Mucosa of rectum (tissue), 2 donors: ENCODE measurements at regions not wholly inside any gene's neighbourhood (a gene's known extent, or its start where the extent isn't known, plus 50 kb on each side); places are given as distances from the start of the nearest gene placed in this dataset.
A peak's percentile ranks its signal among the peaks of the same experiment; 100 is the strongest.

Experiments
- H3K27ac ChIP-seq, 2 donors: one replicate each; pipeline ENCODE4 v1.7.0; 2013; ENCODE audit warnings: inconsistent platforms in 2 of 2, low read depth in 2 of 2, low read length in 2 of 2
- H3K27me3 ChIP-seq, 2 donors: one replicate each; pipeline ENCODE4 v1.7.0; 2013; ENCODE audit warnings: low read length in 2 of 2; ENCODE audit not compliant: control insufficient read depth in 2 of 2, insufficient read depth in 2 of 2
- H3K36me3 ChIP-seq, 2 donors: one replicate each; pipeline ENCODE4 v1.7.0; 2013; ENCODE audit warnings: low read length in 2 of 2; ENCODE audit not compliant: control insufficient read depth in 2 of 2, insufficient read depth in 2 of 2
- H3K4me1 ChIP-seq, 2 donors: one replicate each; pipeline ENCODE4 v1.7.0; 2013; ENCODE audit warnings: low read length in 2 of 2, mild to moderate bottlenecking in 1 of 2; ENCODE audit not compliant: control insufficient read depth in 2 of 2, insufficient read depth in 2 of 2
- H3K4me3 ChIP-seq, 2 donors: one replicate each; pipeline ENCODE4 v1.7.0; 2013; ENCODE audit warnings: low read length in 2 of 2
- H3K9ac ChIP-seq, 2 donors: one replicate each; pipeline ENCODE4 v1.7.0; 2013; ENCODE audit warnings: low read length in 2 of 2, low read depth in 1 of 2, mild to moderate bottlenecking in 1 of 2
- H3K9me3 ChIP-seq, 2 donors: one replicate each; pipeline ENCODE4 v1.7.0; 2013; ENCODE audit warnings: low read length in 2 of 2; ENCODE audit not compliant: control insufficient read depth in 2 of 2
- donor health status: healthy.
- donor health status: Normal muscosa, but diverticular disease.

GRCh38 chr12:4174417-4174816 is 99.1 kb upstream of the CCND2 start:
- Histone ChIP-seq H3K27me3 (no peaks in the 10 kb centered on the region), H3K9me3 (no peaks in the 10 kb centered on the region), H3K4me3 (no peak overlapping the region), H3K9ac (no peak overlapping the region), H3K27ac (no peak overlapping the region), H3K36me3 (no peaks in the 10 kb centered on the region), H3K4me1 (no peaks in the 10 kb centered on the region)

GRCh38 chr12:4172999-4173398 is 100.6 kb upstream of the CCND2 start:
- H3K4me1 ChIP-seq: no peaks in the 10 kb centered on the region
- H3K27ac ChIP-seq: no peak overlapping the region
- H3K9me3 ChIP-seq: no peaks in the 10 kb centered on the region
- H3K27me3 ChIP-seq: no peaks in the 10 kb centered on the region
- no peak overlapping the region for H3K9ac ChIP-seq
- H3K36me3 ChIP-seq: no peaks in the 10 kb centered on the region
- no peak overlapping the region for H3K4me3 ChIP-seq

GRCh38 chr12:4171742-4172141 is 101.8 kb upstream of the CCND2 start:
- H3K4me3 ChIP-seq: no peak overlapping the region
- H3K9ac ChIP-seq: no peak overlapping the region
- H3K9me3 ChIP-seq: no peaks in the 10 kb centered on the region
- H3K27me3 ChIP-seq: no peaks in the 10 kb centered on the region
- no peaks in the 10 kb centered on the region for H3K4me1 ChIP-seq
- no peaks in the 10 kb centered on the region for H3K36me3 ChIP-seq
- no peak overlapping the region for H3K27ac ChIP-seq

DNA sequence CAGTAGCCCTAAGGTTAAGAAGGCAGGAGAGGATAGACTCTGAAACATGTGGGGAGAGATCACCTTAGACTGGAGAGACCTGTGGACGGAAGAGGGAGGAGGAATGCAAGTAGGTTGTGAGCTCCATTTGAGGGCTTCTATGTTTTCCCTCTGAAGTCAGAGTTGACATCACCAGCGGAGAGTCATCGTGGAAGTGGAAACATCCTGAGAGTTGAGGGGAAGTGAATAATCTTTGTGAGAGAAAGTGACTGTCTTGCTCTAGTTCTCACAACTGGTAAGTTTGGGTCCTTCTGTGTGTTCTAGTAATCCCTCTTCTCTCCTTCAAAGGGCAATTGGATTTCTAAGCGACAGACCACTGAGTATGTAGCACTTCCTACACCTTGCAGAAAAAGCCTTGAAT is 103.6 kb upstream of the CCND2 start:
- no peaks in the 10 kb centered on the region for H3K36me3 ChIP-seq
- no peaks in the 10 kb centered on the region for H3K9me3 ChIP-seq
- no peak overlapping the region for H3K9ac ChIP-seq
- H3K4me1 ChIP-seq: peaks cover 0 to 1% of the 10 kb centered on the region in 2 donors
- no peaks in the 10 kb centered on the region for H3K27me3 ChIP-seq
- no peak overlapping the region for H3K4me3 ChIP-seq
- H3K27ac ChIP-seq: no peak overlapping the region

DNA sequence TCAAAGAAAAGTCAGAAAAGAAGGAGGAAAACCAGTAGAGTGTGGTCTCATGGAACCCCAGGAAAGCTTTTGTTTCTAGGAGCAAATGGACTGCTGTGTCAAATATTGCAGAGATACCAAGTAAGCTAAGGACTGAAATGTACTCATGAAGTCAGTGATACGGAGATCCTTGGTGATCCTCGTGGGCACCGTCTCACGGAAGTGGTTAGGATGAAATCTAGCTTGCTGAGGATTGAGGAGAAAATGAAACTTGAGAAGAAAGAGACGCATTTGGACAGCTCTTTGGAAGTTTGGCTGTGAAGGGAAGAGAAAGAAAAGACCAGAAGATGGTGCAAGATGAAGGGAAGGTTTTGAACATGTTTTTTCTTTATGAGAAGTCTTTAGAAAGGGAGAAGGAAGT is 104.0 kb upstream of the CCND2 start:
- Histone ChIP-seq H3K9me3 (no peaks in the 10 kb centered on the region), H3K36me3 (no peaks in the 10 kb centered on the region), H3K27me3 (no peaks in the 10 kb centered on the region), H3K4me3 (no peak overlapping the region), H3K4me1 (peaks cover 2 to 4% of the 10 kb centered on the region in 2 donors), H3K9ac (no peak overlapping the region), H3K27ac (no peak overlapping the region)

DNA sequence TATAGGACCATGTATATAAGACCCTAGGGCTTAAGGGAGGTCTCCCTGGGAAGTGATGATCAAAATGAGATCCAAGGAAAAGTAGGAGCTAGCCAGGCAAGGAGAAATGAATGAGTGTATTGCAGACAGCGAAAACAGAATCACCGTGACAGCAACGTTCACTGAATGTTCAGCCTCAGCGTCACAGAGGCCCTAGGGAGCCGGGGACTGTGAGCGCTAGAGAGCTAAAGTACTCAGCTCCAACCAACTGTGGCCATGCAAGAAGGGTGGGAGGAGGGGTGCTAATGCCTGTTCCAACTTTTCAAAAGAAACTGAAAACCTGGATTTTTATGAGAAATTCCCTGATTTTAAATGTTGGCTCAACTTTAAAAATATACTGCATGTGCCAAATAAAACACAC is 105.5 kb upstream of the CCND2 start:
- H3K9me3 ChIP-seq: no peaks in the 10 kb centered on the region
- H3K9ac ChIP-seq: no peak overlapping the region
- H3K27me3 ChIP-seq: no peaks in the 10 kb centered on the region
- no peaks in the 10 kb centered on the region for H3K36me3 ChIP-seq
- H3K4me3 ChIP-seq: no peak overlapping the region
- H3K27ac ChIP-seq: no peak overlapping the region
- H3K4me1 ChIP-seq: peaks cover 3 to 4% of the 10 kb centered on the region in 2 donors

DNA sequence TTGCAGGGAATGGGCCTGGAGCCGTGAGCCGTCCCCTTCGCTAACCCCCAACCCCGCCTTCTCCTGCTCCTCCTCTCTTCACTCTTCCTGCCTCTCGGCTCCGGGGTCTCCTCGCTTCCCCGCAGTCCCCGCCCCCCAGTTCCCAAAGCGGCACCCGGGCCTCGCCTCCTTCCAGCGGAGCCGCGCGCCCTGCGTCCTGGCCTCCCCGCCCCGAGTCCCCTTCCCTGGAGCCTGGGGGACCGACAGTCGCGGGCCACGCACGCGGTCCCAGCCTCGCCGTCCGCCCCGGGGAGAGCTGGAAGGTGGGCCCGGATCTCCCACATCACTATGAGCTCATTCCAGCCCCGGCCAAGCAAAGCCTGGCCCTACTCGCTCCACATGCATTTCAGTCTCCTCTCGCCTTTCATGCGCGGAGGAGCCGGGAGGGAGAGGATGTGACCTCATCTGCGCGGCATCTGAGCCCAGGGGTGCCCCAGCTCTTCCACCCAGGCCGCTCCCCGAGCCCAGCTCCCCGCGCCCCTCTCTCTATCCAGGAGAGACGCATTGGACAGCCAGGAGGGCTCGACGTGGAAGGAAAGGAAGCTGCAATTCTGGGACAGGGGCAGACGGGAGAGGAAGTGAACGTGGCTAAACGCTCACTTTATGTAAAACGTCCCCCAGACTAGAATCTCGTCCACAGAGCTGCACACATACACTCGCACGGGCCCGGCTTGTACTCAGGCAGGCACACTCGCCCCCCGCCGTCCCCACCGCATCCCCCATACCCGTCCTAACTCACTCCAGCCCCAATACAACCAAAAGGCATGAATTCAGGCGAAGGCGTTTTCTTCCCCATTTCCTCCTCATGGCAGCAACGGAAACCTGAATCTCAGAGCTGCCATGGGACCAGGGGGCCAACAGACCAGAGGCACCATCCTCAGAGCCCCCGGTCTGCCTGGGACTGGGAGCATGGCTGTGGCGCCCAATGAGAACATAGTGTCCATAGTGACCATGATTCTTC is 108.7 kb upstream of the CCND2 start:
- no peaks in the 10 kb centered on the region for H3K9me3 ChIP-seq
- H3K9ac ChIP-seq: peak overlapping the region; percentile 52 to 70
- no peaks in the 10 kb centered on the region for H3K36me3 ChIP-seq
- H3K4me3 ChIP-seq: peak overlapping the region; percentile 60 to 67
- H3K4me1 ChIP-seq: peaks cover 3 to 4% of the 10 kb centered on the region in 2 donors
- H3K27me3 ChIP-seq: no peaks in the 10 kb centered on the region
- peak overlapping the region; percentile 61 for H3K27ac ChIP-seq

DNA sequence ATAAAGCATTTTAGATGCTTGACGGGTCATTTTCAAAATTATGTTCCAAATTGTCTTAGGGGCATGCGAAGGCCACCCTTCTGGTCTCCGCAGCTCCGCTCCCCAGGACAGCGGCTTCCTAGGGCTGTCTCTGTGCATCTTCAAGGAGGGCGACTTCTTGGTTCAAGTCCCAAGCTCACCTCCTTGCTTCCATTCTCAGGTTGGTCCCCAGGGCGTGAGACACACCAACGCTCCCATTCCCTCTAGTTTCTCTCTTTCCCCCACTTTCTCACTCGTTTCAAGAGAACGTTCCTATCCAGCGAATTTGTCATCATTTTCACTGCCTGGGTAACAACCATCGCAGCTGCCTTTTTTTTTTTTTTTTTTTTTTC is 109.4 kb upstream of the CCND2 start:
- H3K4me1 ChIP-seq: peaks cover 3 to 4% of the 10 kb centered on the region in 2 donors
- H3K9ac ChIP-seq: peak overlapping the region; percentile 24 to 70
- H3K4me3 ChIP-seq: peak overlapping the region; percentile 60 to 67
- no peaks in the 10 kb centered on the region for H3K9me3 ChIP-seq
- no peak overlapping the region for H3K27ac ChIP-seq
- H3K36me3 ChIP-seq: no peaks in the 10 kb centered on the region
- H3K27me3 ChIP-seq: no peaks in the 10 kb centered on the region

DNA sequence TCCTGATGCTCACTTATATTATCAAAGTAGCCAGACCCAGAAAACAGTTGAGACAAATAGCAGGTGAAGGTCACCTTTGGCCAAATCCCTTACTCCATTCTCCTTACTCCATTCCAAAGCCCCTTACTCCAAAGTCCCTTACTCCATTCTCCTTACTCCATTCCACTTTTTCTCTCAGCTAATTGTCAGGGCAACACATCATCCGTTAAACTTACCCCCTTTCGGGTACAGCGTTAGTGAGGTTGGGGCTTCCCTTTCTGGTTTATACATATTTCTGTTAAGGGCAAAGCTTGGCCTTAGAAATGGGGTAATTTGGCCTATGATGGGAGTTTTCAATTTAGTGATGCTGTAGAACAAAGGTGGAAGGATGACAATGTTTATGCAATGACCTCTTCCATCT is 111.8 kb upstream of the CCND2 start:
- H3K36me3 ChIP-seq: no peaks in the 10 kb centered on the region
- no peaks in the 10 kb centered on the region for H3K27me3 ChIP-seq
- no peaks in the 10 kb centered on the region for H3K9me3 ChIP-seq
- H3K27ac ChIP-seq: no peak overlapping the region
- H3K9ac ChIP-seq: no peak overlapping the region
- H3K4me3 ChIP-seq: no peak overlapping the region
- H3K4me1 ChIP-seq: peaks cover 3 to 4% of the 10 kb centered on the region in 2 donors

DNA sequence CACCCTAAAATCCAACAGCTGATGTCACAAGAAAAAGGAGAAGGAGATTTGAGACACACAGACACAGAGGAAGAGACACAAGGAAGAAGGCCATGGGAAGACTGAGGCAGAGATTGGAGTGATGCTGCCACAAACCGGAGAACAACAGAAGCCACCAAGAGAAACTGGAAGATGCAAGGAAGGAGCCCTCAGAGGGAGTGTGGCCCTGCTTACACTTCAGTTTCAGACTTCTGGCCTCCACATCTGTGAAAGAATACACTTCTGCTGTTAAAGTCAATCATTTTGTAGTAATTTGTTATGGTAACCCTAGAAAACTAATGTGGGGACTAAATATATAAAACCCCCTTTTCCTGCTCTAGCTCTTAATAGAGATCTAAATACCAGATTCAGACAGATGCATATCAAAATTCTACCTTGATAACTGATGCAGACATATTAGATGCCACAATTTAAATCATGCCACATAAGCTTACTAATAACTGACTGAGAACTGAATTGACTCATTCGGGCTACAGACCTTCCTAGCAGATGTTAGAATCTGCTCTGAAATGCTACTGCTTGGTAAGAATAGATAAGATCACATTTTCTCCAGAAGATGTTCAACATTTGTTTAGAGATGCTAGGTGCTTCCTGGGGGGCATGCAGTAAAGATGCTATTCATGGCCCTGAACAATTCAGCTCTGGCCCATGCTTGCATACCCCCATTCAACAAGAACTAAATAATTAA is 113.1 kb upstream of the CCND2 start:
- no peaks in the 10 kb centered on the region for H3K9me3 ChIP-seq
- peaks cover 3 to 4% of the 10 kb centered on the region in 2 donors for H3K4me1 ChIP-seq
- no peaks in the 10 kb centered on the region for H3K36me3 ChIP-seq
- no peak overlapping the region for H3K9ac ChIP-seq
- H3K27me3 ChIP-seq: no peaks in the 10 kb centered on the region
- no peak overlapping the region for H3K27ac ChIP-seq
- H3K4me3 ChIP-seq: no peak overlapping the region
